ACC112 (cell line): ENCODE measurements at regions not wholly inside any gene's neighbourhood (a gene's known extent, or its start where the extent isn't known, plus 50 kb on each side); places are given as distances from the start of the nearest gene placed in this dataset.

Experiments used
- H2AFZ ChIP-seq: fragments of 200-600 bp; sonication (generic); one replicate; pipeline ENCODE4 v1.6.0; 2017; ENCODE audit warnings: antibody characterized with exemption, low read length; ENCODE audit not compliant: unreplicated experiment
- H3K27ac ChIP-seq: fragments of 200-600 bp; sonication (generic); 2 replicates; pipeline ENCODE4 v1.5.1; 2014; ENCODE audit warnings: low read depth, mild to moderate bottlenecking, antibody characterized with exemption, low read length, moderate library complexity
- H3K27me3 ChIP-seq: fragments of 200-600 bp; sonication (generic); 2 replicates; pipeline ENCODE4 v1.6.1; 2014; ENCODE audit warnings: mild to moderate bottlenecking, antibody characterized with exemption, low read length, moderate library complexity, mixed read lengths; ENCODE audit not compliant: insufficient read depth
- H3K36me3 ChIP-seq: fragments of 200-600 bp; sonication (generic); 2 replicates; pipeline ENCODE4 v1.6.1; 2016; ENCODE audit warnings: mild to moderate bottlenecking, antibody characterized with exemption, low read length, moderate library complexity, mixed read lengths; ENCODE audit not compliant: insufficient read depth
- H3K4me1 ChIP-seq: fragments of 200-600 bp; sonication (generic); one replicate; pipeline ENCODE4 v1.6.1; 2016; ENCODE audit warnings: low read length, mixed read lengths; ENCODE audit not compliant: insufficient read depth, unreplicated experiment, control insufficient read depth
- H3K4me3 ChIP-seq: fragments of 200-600 bp; sonication (generic); 2 replicates; pipeline ENCODE4 v1.5.1; 2014; ENCODE audit warnings: mild to moderate bottlenecking, low read depth, low read length
- H3K79me2 ChIP-seq: fragments of 200-600 bp; sonication (generic); one replicate; pipeline ENCODE4 v1.6.0; 2016; ENCODE audit warnings: low read length; ENCODE audit not compliant: control insufficient read depth, unreplicated experiment, insufficient read depth

- Histone ChIP-seq H3K4me1 (no peaks in the 10 kb centered on the region), H2AFZ (no peak overlapping the region), H3K36me3 (no peaks in the 10 kb centered on the region), H3K79me2 (no peaks in the 10 kb centered on the region), H3K4me3 (no peak overlapping the region), H3K27ac (no peak overlapping the region), H3K27me3 (peaks cover 33% of the 10 kb centered on the region)
These were observed 145.7 kb upstream of the SMIM23 start for GRCh38 chr5:171639966-171640365.

GRCh38 chr5:171640480-171640879 lies 145.1 kb upstream of the SMIM23 start:
- Histone ChIP-seq H3K4me1 (no peaks in the 10 kb centered on the region), H3K27ac (no peak overlapping the region), H3K27me3 (peaks cover 33% of the 10 kb centered on the region), H2AFZ (no peak overlapping the region), H3K36me3 (no peaks in the 10 kb centered on the region), H3K79me2 (no peaks in the 10 kb centered on the region), H3K4me3 (no peak overlapping the region)

GRCh38 chr5:171641891-171642290 lies 143.7 kb upstream of the SMIM23 start:
- Histone ChIP-seq H3K79me2 (no peaks in the 10 kb centered on the region), H2AFZ (no peak overlapping the region), H3K27me3 (peaks cover 44% of the 10 kb centered on the region; the same call in 1 of the 2 replicates), H3K4me1 (no peaks in the 10 kb centered on the region), H3K36me3 (no peaks in the 10 kb centered on the region), H3K4me3 (no peak overlapping the region), H3K27ac (no peak overlapping the region)

- Histone ChIP-seq H3K27me3 (peaks cover 49% of the 10 kb centered on the region; the same call in 1 of the 2 replicates), H3K79me2 (no peaks in the 10 kb centered on the region), H3K36me3 (no peaks in the 10 kb centered on the region), H3K4me1 (no peaks in the 10 kb centered on the region), H2AFZ (no peak overlapping the region), H3K4me3 (no peak overlapping the region), H3K27ac (no peak overlapping the region)
These were observed 142.7 kb upstream of the SMIM23 start for GRCh38 chr5:171642894-171643293.

DNA sequence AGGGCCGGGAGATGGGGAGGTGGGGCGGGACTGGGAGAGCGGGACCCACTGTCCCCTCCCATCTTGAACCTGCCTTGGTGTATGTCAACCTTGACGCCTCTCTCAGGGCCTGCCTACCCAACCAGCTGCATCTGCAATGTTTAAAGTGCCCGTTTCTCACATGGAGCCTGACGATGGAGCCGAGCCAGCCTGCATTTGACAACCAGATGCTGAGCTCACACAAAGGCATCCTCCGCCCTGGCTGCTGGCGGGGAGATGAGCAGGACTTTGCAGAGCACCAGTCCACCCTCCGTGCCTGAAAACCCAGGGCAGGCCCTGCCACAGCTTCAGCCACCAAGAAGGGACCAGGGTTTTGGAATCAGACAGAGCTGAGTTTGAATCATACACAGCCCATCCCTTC lies 141.1 kb upstream of the SMIM23 start:
- Histone ChIP-seq H3K79me2 (no peaks in the 10 kb centered on the region), H3K4me3 (no peak overlapping the region), H2AFZ (no peak overlapping the region), H3K27ac (no peak overlapping the region), H3K27me3 (peaks cover 41% of the 10 kb centered on the region; the same call in 1 of the 2 replicates), H3K4me1 (no peaks in the 10 kb centered on the region), H3K36me3 (no peaks in the 10 kb centered on the region)

GRCh38 chr5:171646102-171647042 lies 139.2 kb upstream of the SMIM23 start:
- H3K27me3 ChIP-seq: peaks cover 40% of the 10 kb centered on the region
- H3K4me3 ChIP-seq: no peak overlapping the region
- no peaks in the 10 kb centered on the region for H3K79me2 ChIP-seq
- H2AFZ ChIP-seq: no peak overlapping the region
- H3K4me1 ChIP-seq: no peaks in the 10 kb centered on the region
- no peak overlapping the region for H3K27ac ChIP-seq
- H3K36me3 ChIP-seq: no peaks in the 10 kb centered on the region

GRCh38 chr5:171647043-171647903 lies 138.3 kb upstream of the SMIM23 start:
- H2AFZ ChIP-seq: no peak overlapping the region
- no peak overlapping the region for H3K27ac ChIP-seq
- H3K4me3 ChIP-seq: no peak overlapping the region
- H3K79me2 ChIP-seq: no peaks in the 10 kb centered on the region
- H3K4me1 ChIP-seq: no peaks in the 10 kb centered on the region
- peaks cover 34% of the 10 kb centered on the region for H3K27me3 ChIP-seq
- no peaks in the 10 kb centered on the region for H3K36me3 ChIP-seq

DNA sequence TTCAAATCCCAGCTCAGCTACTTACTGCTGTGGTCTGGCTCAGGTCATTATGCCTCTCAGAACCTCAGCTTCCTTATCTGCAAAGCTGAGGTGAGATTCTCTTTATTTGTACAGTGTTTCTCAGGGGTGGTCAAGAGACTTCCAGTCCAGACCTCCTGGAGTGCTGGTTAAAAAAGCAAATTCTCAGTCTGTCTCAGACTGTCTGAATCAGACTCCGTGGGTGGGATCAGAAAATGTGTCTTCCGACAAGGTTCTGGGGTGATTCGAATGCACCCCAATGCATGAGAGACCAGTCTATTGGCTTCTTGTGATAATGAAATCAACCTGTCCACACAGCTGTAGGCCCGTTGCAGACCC lies 137.7 kb upstream of the SMIM23 start:
- H2AFZ ChIP-seq: no peak overlapping the region
- peaks cover 32% of the 10 kb centered on the region for H3K27me3 ChIP-seq
- H3K36me3 ChIP-seq: no peaks in the 10 kb centered on the region
- H3K79me2 ChIP-seq: no peaks in the 10 kb centered on the region
- H3K27ac ChIP-seq: no peak overlapping the region
- no peaks in the 10 kb centered on the region for H3K4me1 ChIP-seq
- H3K4me3 ChIP-seq: no peak overlapping the region

- Histone ChIP-seq H3K79me2 (no peaks in the 10 kb centered on the region), H3K27me3 (peaks cover 36% of the 10 kb centered on the region), H3K4me1 (no peaks in the 10 kb centered on the region), H2AFZ (no peak overlapping the region), H3K27ac (no peak overlapping the region), H3K36me3 (no peaks in the 10 kb centered on the region), H3K4me3 (no peak overlapping the region)
These were observed 137.1 kb upstream of the SMIM23 start for GRCh38 chr5:171648279-171649074.

GRCh38 chr5:171649075-171649401 lies 136.6 kb upstream of the SMIM23 start:
- H3K4me1 ChIP-seq: no peaks in the 10 kb centered on the region
- H3K79me2 ChIP-seq: no peaks in the 10 kb centered on the region
- no peak overlapping the region for H3K4me3 ChIP-seq
- peaks cover 38% of the 10 kb centered on the region for H3K27me3 ChIP-seq
- no peak overlapping the region for H3K27ac ChIP-seq
- H2AFZ ChIP-seq: no peak overlapping the region
- no peaks in the 10 kb centered on the region for H3K36me3 ChIP-seq
